CD4-positive, alpha-beta T cell (primary cell): ENCODE measurements at regions not wholly inside any gene's neighbourhood (a gene's known extent, or its start where the extent isn't known, plus 50 kb on each side); places are given as distances from the start of the nearest gene placed in this dataset.
"Not testable (repeated sequence)": the region's sequence is repeated elsewhere in the genome, so short reads cannot be mapped to it uniquely, and the experiment has no call there.

ENCODE experiments used
- ATAC-seq: fragments of 200-7000 bp; cut with Tn5 transposase; one replicate; pipeline ENCODE4 v1.10.0; 2022; ENCODE audit warnings: mild to moderate bottlenecking; ENCODE audit not compliant: poor library complexity
- CTCF ChIA-PET: fragments of 350-600 bp; sonication (Branson Sonifier 250); formaldehyde crosslinking; loops from one replicate; lab custom pipeline; 2021; ENCODE audit warnings: antibody characterized with exemption, inconsistent platforms; lab: Charles Lee
- POLR2A ChIA-PET: fragments of 350-600 bp; sonication (Branson Sonifier 250); formaldehyde crosslinking; loops from one replicate; lab custom pipeline; 2021; ENCODE audit warnings: antibody characterized with exemption, inconsistent platforms; lab: Charles Lee
- DNase-seq, 14 experiments: peaks; one replicate each; pipeline ENCODE4 v3.0.0-alpha.2; 2013 to 2020; ENCODE audit warnings: mixed read lengths in 2 of 14
- H3K27ac ChIP-seq, 2 donors: one replicate each; pipeline versions ENCODE4 v1.5.1 to v1.7.0; 2013; ENCODE audit warnings: low read length in 2 of 2, low read depth in 1 of 2, mild to moderate bottlenecking in 1 of 2
- H3K27me3 ChIP-seq, 2 experiments: 1 replicate in 1 of 2; 2 replicates in 1 of 2; pipeline versions ENCODE4 v1.6.1 to v1.7.0; 2013; ENCODE audit warnings: low read length in 2 of 2, control low read depth in 1 of 2, mild to moderate bottlenecking in 1 of 2, moderate library complexity in 1 of 2; ENCODE audit not compliant: insufficient read depth in 2 of 2, control insufficient read depth in 1 of 2
- H3K36me3 ChIP-seq: one replicate; pipeline ENCODE4 v1.6.1; 2013; ENCODE audit warnings: low read length, control low read depth; ENCODE audit not compliant: insufficient read depth
- H3K4me1 ChIP-seq: one replicate; pipeline ENCODE4 v1.6.1; 2013; ENCODE audit warnings: low read length, control low read depth; ENCODE audit not compliant: insufficient read depth
- H3K4me3 ChIP-seq: one replicate; pipeline ENCODE4 v1.5.1; 2013; ENCODE audit warnings: mild to moderate bottlenecking, low read length, moderate library complexity
- H3K9me3 ChIP-seq, 2 experiments: 1 replicate in 1 of 2; 2 replicates in 1 of 2; pipeline versions ENCODE4 v1.6.1 to v1.7.0; 2013; ENCODE audit warnings: low read length in 2 of 2, mild to moderate bottlenecking in 2 of 2, control low read depth in 1 of 2, moderate library complexity in 1 of 2; ENCODE audit not compliant: control insufficient read depth in 1 of 2, insufficient read depth in 1 of 2
- H3K27ac Mint-ChIP-seq: one replicate; pipeline ENCODE4 v1.8.0; 2020; ENCODE audit warnings: mixed read lengths
- H3K27me3 Mint-ChIP-seq: one replicate; pipeline ENCODE4 v1.8.0; 2021; ENCODE audit warnings: mixed read lengths
- H3K36me3 Mint-ChIP-seq: one replicate; pipeline ENCODE4 v1.8.0; 2021; ENCODE audit warnings: low read depth, mixed read lengths
- H3K4me1 Mint-ChIP-seq: one replicate; pipeline ENCODE4 v1.8.0; 2021; ENCODE audit warnings: low read depth, mixed read lengths
- H3K4me3 Mint-ChIP-seq: one replicate; pipeline ENCODE4 v1.8.0; 2020; ENCODE audit warnings: mild to moderate bottlenecking, mixed read lengths
- H3K9me3 Mint-ChIP-seq: one replicate; pipeline ENCODE4 v1.8.0; 2020; ENCODE audit warnings: mixed read lengths
- intact Hi-C, 2 experiments: fragments of 100-400 bp; cut with DNase I in 1 of 2; cut with micrococcal nuclease in 1 of 2; formaldehyde crosslinking; loops; one replicate each; pipeline versions ENCODE4 v1.15.1 to v1.9.0; 2023 to 2025; cut with DNase I, micrococcal nuclease
- TF ChIP-seq, protein P1 (sequence below): fragments of 200-600 bp; IDR thresholded peaks from one replicate; pipeline ENCODE4 v1.8.0; 2022; ENCODE audit warnings: antibody characterized with exemption, mild to moderate bottlenecking

DNA sequence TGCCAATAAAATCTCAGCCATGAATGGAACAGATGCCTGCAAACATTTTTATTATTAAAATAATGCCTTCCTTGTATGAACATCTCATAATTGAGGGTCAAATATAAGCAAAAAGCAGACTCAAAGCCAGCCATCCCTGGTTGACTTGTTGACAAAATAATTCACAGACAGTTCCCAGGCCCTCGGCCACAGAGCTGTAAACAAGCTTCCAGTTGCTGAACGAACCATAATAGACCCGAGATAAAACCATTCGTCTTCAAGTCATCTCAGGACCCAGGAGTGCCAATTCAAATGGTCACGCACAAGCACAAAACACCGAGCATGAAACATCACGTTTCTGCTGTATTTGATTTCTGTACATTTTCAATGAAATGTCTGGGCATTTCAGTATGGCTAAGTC lies 113.3 kb upstream of the CDYL start:
- DNase-seq (no peak), ATAC-seq (no peak)
- H3K9me3 ChIP-seq, result peaks cover 0 to 8% of the 10 kb centered on the region in 2 experiments
- no peaks in the 10 kb centered on the region for H3K36me3 Mint-ChIP-seq
- ChIA-PET POLR2A (no interaction called here), CTCF (no interaction called here)
- H3K4me3 Mint-ChIP-seq, result no peak overlapping the region
- no peak overlapping the region for H3K27ac ChIP-seq
- H3K27me3 Mint-ChIP-seq, result peaks cover 32% of the 10 kb centered on the region
- no peaks in the 10 kb centered on the region for H3K4me1 Mint-ChIP-seq
- H3K4me3 ChIP-seq, result no peak overlapping the region
- no peaks in the 10 kb centered on the region for H3K4me1 ChIP-seq
- peaks cover 0 to 2% of the 10 kb centered on the region in 2 experiments for H3K27me3 ChIP-seq
- H3K27ac Mint-ChIP-seq, result no peak overlapping the region
- TF ChIP-seq, protein P1, sequence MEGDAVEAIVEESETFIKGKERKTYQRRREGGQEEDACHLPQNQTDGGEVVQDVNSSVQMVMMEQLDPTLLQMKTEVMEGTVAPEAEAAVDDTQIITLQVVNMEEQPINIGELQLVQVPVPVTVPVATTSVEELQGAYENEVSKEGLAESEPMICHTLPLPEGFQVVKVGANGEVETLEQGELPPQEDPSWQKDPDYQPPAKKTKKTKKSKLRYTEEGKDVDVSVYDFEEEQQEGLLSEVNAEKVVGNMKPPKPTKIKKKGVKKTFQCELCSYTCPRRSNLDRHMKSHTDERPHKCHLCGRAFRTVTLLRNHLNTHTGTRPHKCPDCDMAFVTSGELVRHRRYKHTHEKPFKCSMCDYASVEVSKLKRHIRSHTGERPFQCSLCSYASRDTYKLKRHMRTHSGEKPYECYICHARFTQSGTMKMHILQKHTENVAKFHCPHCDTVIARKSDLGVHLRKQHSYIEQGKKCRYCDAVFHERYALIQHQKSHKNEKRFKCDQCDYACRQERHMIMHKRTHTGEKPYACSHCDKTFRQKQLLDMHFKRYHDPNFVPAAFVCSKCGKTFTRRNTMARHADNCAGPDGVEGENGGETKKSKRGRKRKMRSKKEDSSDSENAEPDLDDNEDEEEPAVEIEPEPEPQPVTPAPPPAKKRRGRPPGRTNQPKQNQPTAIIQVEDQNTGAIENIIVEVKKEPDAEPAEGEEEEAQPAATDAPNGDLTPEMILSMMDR, result no peak
- H3K9me3 Mint-ChIP-seq, result no peaks in the 10 kb centered on the region
- no peaks in the 10 kb centered on the region for H3K36me3 ChIP-seq
- intact Hi-C loops, result no loop called here

DNA sequence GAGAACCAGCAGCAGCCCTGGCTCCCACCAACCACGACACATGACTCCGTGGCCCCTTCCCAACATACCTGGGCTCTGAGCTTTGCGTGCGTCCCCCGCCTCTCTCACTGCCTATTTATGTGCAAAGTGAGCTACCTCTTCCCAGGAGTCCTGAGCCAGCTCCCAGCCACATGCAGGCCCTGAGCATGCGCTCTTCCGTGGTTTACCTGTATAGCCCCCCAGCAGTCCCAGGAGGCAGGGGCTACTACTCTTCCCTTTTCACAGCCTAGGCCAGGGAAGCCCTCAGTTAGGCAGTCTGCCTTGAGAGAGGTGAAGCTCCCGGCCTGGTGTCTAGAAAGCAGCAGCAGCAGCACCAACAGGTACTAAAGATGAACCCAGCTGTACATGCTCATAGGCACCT lies 114.8 kb upstream of the CDYL start:
- ChIA-PET POLR2A (no interaction called here), CTCF (no interaction called here)
- ATAC-seq (no peak), DNase-seq (no peak)
- Histone ChIP-seq H3K9me3 (peaks cover 0 to 8% of the 10 kb centered on the region in 2 experiments), H3K4me3 (no peak overlapping the region), H3K36me3 (no peaks in the 10 kb centered on the region), H3K27ac (no peak overlapping the region), H3K27me3 (peaks cover 0 to 2% of the 10 kb centered on the region in 2 experiments), H3K4me1 (no peaks in the 10 kb centered on the region)
- H3K27me3 Mint-ChIP-seq, result peaks cover 26% of the 10 kb centered on the region
- no peaks in the 10 kb centered on the region for H3K4me1 Mint-ChIP-seq
- no peaks in the 10 kb centered on the region for H3K36me3 Mint-ChIP-seq
- no peak overlapping the region for H3K4me3 Mint-ChIP-seq
- no peak overlapping the region for H3K27ac Mint-ChIP-seq
- intact Hi-C loops, result no loop called here
- TF ChIP-seq, protein P1, result no peak
- no peaks in the 10 kb centered on the region for H3K9me3 Mint-ChIP-seq

DNA sequence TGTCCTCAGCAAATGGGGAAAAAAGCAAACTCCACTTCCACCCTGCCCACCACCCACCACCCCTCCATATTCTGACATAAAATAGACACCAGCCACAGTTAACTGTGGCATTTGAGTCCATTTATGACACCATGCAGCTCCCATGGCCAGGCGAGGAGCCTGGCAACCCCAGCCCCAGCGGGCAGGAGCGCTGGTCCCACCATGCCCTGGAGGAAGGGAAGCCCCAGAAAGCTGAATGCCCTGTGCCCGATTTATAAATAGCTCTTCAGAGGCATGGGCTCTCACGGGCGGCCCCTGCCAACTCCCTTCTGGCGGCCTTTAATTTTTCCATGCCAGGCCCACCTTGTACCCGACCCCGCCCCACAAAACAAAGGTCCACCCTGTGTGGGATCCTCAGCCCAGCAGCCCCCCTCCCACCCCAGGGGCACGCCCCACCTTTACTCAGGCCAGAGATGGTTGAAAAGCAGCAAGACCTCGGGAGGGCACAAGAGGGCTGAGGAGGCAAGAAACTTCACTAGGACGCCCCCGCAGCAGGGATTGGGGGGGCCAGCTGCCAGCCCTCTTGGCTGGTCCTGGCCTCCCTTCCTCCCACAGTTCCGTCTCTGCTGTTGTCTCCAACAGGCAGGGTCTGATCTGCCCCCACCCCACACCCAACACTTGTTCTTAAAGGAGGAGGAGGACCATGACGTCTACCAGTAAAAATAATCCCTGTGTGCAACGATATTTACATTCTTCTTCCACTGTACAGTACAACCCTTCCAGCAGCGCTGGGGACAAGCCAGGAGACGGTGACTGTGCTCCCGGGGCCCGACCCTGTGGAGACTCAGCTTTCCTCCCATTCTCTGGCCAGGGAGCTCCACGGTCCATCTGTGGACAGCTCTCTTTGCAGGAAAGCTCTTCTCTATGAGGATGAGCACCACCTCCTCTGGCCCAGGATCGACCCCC lies 115.6 kb upstream of the CDYL start:
- Histone ChIP-seq H3K4me1 (no peaks in the 10 kb centered on the region), H3K27me3 (peaks cover 0 to 2% of the 10 kb centered on the region in 2 experiments), H3K27ac (no peak overlapping the region), H3K9me3 (peaks cover 0 to 8% of the 10 kb centered on the region in 2 experiments), H3K36me3 (no peaks in the 10 kb centered on the region), H3K4me3 (no peak overlapping the region)
- peaks cover 23% of the 10 kb centered on the region for H3K27me3 Mint-ChIP-seq
- no peaks in the 10 kb centered on the region for H3K4me1 Mint-ChIP-seq
- no peak for ATAC-seq
- no peaks in the 10 kb centered on the region for H3K9me3 Mint-ChIP-seq
- TF ChIP-seq, protein P1, result no peak
- DNase-seq, result no peak
- no peak overlapping the region for H3K27ac Mint-ChIP-seq
- ChIA-PET POLR2A (no interaction called here), CTCF (no interaction called here)
- H3K36me3 Mint-ChIP-seq, result no peaks in the 10 kb centered on the region
- intact Hi-C loops, result no loop called here
- H3K4me3 Mint-ChIP-seq, result no peak overlapping the region

DNA sequence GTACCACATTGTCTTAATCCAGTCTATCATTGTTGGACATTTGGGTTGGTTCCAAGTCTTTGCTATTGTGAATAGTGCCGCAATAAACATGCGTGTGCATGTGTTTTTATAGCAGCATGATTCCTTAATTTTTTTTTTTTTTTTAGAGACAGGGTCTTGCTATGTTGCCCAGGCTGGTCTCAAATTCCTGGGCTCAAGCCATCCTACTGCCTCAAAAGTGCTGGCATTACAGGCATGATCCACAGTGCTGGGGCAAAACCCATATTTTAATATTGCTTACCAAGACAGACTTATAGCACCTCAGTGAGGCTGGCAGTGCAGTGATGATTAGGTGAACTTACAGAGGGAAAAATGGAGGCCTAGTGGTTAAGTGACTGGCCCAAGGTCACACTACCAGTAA lies 116.5 kb upstream of the CDYL start:
- not testable (repeated sequence) for DNase-seq

More for the DNA sequence above, 116.5 kb upstream of the CDYL start:
- H3K27me3 ChIP-seq, H3K4me1 Mint-ChIP-seq, H3K4me3 Mint-ChIP-seq, H3K4me3 ChIP-seq, POLR2A ChIA-PET, H3K9me3 Mint-ChIP-seq, H3K9me3 ChIP-seq, H3K36me3 Mint-ChIP-seq, H3K36me3 ChIP-seq, H3K4me1 ChIP-seq, intact Hi-C loops, CTCF ChIA-PET, H3K27ac ChIP-seq, H3K27ac Mint-ChIP-seq, ATAC-seq: not testable (repeated sequence)
- peaks cover 17% of the 10 kb centered on the region for H3K27me3 Mint-ChIP-seq
